ENCODE measurements at regions not wholly inside any gene's neighbourhood (a gene's known extent, or its start where the extent isn't known, plus 50 kb on each side); places are given as distances from the start of the nearest gene placed in this dataset.

- Histone ChIP-seq H3K9me2 (replicated peaks; ENCODE audit: insufficient read depth) (no peaks in the 10 kb centered on the region), H3K4me2 (no peak overlapping the region), H3K36me3 (replicated peaks; ENCODE audit: insufficient read depth, low read depth) (no peaks in the 10 kb centered on the region), H3K4me3 (no peak overlapping the region), H2AFZ (no peak overlapping the region), H3K4me1 (ENCODE audit: insufficient read depth) (no peaks in the 10 kb centered on the region), H3K27ac (no peak overlapping the region), H3K79me2 (no peaks in the 10 kb centered on the region), H3K27me3 (no peaks in the 10 kb centered on the region), H4K20me1 (ENCODE audit: insufficient read depth, poor library complexity, severe bottlenecking) (no peaks in the 10 kb centered on the region), H3K9me3 (ENCODE audit: low read depth) (no peaks in the 10 kb centered on the region)
- WGBS (ENCODE audit: low lambda C conversion rate, missing lambda C conversion rate), result 77% methylated on average over 3 of the region's 3 CpGs
- no peak for DNase-seq (ENCODE audit: low spot score)
- TF ChIP-seq EZH2phosphoT487 (IDR thresholded peaks at IDR 0.05; ENCODE audit: low read depth, severe bottlenecking, unreplicated experiment), result no peak
- TF ChIP-seq CTCF (IDR thresholded peaks at IDR 0.05; ENCODE audit: poor library complexity), result no peak
These were observed 130.1 kb upstream of the TLR4 start for GRCh38 chr9:117574099-117574498.

- H3K36me3 ChIP-seq (replicated peaks; ENCODE audit: insufficient read depth, low read depth), result no peaks in the 10 kb centered on the region
- no peaks in the 10 kb centered on the region for H3K27me3 ChIP-seq
- no peak overlapping the region for H3K4me2 ChIP-seq
- no peak overlapping the region for H3K4me3 ChIP-seq
- 79% methylated on average over 1 of the region's 1 CpG for WGBS (ENCODE audit: low lambda C conversion rate, missing lambda C conversion rate)
- no peak overlapping the region for H3K27ac ChIP-seq
- H3K79me2 ChIP-seq, result no peaks in the 10 kb centered on the region
- no peak for DNase-seq (ENCODE audit: low spot score)
- no peaks in the 10 kb centered on the region for H3K9me3 ChIP-seq (ENCODE audit: low read depth)
- H3K9me2 ChIP-seq (replicated peaks; ENCODE audit: insufficient read depth), result no peaks in the 10 kb centered on the region
- no peaks in the 10 kb centered on the region for H3K4me1 ChIP-seq (ENCODE audit: insufficient read depth)
- TF ChIP-seq EZH2phosphoT487 (IDR thresholded peaks at IDR 0.05; ENCODE audit: low read depth, severe bottlenecking, unreplicated experiment) (no peak), CTCF (IDR thresholded peaks at IDR 0.05; ENCODE audit: poor library complexity) (no peak), EZH2 (IDR thresholded peaks at IDR 0.05; ENCODE audit: borderline replicate concordance) (no peak)
- no peak overlapping the region for H2AFZ ChIP-seq
- no peaks in the 10 kb centered on the region for H4K20me1 ChIP-seq (ENCODE audit: insufficient read depth, poor library complexity, severe bottlenecking)
These were observed 139.4 kb upstream of the TLR4 start for GRCh38 chr9:117564839-117565238.

GRCh38 chr9:117561761-117562160, 142.4 kb upstream of the TLR4 start:
- Histone ChIP-seq H4K20me1 (ENCODE audit: insufficient read depth, poor library complexity, severe bottlenecking) (no peaks in the 10 kb centered on the region), H3K9me2 (replicated peaks; ENCODE audit: insufficient read depth) (no peaks in the 10 kb centered on the region), H3K4me3 (no peak overlapping the region), H3K27me3 (no peaks in the 10 kb centered on the region), H3K4me2 (no peak overlapping the region), H3K27ac (no peak overlapping the region), H3K36me3 (replicated peaks; ENCODE audit: insufficient read depth, low read depth) (no peaks in the 10 kb centered on the region), H3K4me1 (ENCODE audit: insufficient read depth) (no peaks in the 10 kb centered on the region), H3K79me2 (no peaks in the 10 kb centered on the region), H3K9me3 (ENCODE audit: low read depth) (no peaks in the 10 kb centered on the region), H2AFZ (no peak overlapping the region)
- DNase-seq (ENCODE audit: low spot score), result no peak
- TF ChIP-seq EZH2phosphoT487 (IDR thresholded peaks at IDR 0.05; ENCODE audit: low read depth, severe bottlenecking, unreplicated experiment) (no peak), EZH2 (IDR thresholded peaks at IDR 0.05; ENCODE audit: borderline replicate concordance) (no peak), CTCF (IDR thresholded peaks at IDR 0.05; ENCODE audit: poor library complexity) (no peak)
- 46% methylated on average over 2 of the region's 2 CpGs for WGBS (ENCODE audit: low lambda C conversion rate, missing lambda C conversion rate)

All from hepatocyte (in vitro differentiated cells).